Lower leg skin (tissue), 4 donors: ENCODE measurements at regions not wholly inside any gene's neighbourhood (a gene's known extent, or its start where the extent isn't known, plus 50 kb on each side); places are given as distances from the start of the nearest gene placed in this dataset.

Experiments used
- DNase-seq, 2 donors: peaks; one replicate each; pipeline ENCODE4 v3.0.0-alpha.2; 2019; ENCODE audit warnings: low spot score in 2 of 2
- H3K4me3 ChIP-seq: fragments of 200-600 bp; sonication (generic); 2 replicates; pipeline ENCODE4 v1.5.1; 2017; ENCODE audit warnings: mild to moderate bottlenecking, low read depth; ENCODE audit not compliant: poor library complexity, severe bottlenecking
- POLR2A ChIP-seq, 2 donors: fragments of 450-650 bp; IDR thresholded peaks; one replicate each; pipeline ENCODE4 v1.6.1; 2016 to 2017; ENCODE audit warnings: antibody characterized with exemption in 2 of 2, mild to moderate bottlenecking in 1 of 2, moderate library complexity in 1 of 2
- WGBS, 2 donors: methylation state at CpG; one replicate each; pipeline ENCODE4 v1.1.5; 2018; 5-methylcytosine and 5-hydroxymethylcytosine counted together
- intact Hi-C: fragments of 100-400 bp; cut with DNase I; formaldehyde crosslinking; loops from one replicate; pipeline ENCODE4 v1.15.0; 2023; ENCODE audit warnings: low total_unique reads
- TF ChIP-seq, protein P1 (sequence below), 3 donors: fragments of 450-650 bp; IDR thresholded peaks; one replicate each; pipeline ENCODE4 v1.5.1; 2016; ENCODE audit warnings: antibody characterized with exemption in 3 of 3, mild to moderate bottlenecking in 3 of 3, moderate library complexity in 2 of 3

DNA sequence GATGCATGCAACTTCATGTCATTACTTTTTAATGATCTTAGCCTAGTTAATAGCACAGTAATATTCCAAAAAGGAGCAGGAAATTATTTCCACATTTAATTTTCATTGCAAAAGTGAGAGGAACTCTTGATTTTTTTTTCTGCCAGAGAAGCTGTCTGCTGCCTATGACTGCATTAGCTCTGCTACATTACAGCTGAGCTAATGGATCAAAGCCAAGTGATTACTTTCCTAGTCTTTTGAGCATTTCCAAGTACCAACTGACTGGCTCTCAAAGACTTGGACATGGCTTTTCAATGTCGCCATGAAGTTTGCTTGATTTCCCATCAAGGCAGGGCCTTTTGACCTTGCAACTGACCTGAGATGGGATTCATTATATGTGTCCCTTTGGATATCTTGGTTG lies 356.6 kb upstream of the XYLT1 start:
- WGBS, 2 donors, result 75% methylated on average over 1 of the region's 1 CpG
- DNase-seq, result no peak
- H3K4me3 ChIP-seq, result no peak overlapping the region
- intact Hi-C loops, result no loop called here
- TF ChIP-seq, protein P1, sequence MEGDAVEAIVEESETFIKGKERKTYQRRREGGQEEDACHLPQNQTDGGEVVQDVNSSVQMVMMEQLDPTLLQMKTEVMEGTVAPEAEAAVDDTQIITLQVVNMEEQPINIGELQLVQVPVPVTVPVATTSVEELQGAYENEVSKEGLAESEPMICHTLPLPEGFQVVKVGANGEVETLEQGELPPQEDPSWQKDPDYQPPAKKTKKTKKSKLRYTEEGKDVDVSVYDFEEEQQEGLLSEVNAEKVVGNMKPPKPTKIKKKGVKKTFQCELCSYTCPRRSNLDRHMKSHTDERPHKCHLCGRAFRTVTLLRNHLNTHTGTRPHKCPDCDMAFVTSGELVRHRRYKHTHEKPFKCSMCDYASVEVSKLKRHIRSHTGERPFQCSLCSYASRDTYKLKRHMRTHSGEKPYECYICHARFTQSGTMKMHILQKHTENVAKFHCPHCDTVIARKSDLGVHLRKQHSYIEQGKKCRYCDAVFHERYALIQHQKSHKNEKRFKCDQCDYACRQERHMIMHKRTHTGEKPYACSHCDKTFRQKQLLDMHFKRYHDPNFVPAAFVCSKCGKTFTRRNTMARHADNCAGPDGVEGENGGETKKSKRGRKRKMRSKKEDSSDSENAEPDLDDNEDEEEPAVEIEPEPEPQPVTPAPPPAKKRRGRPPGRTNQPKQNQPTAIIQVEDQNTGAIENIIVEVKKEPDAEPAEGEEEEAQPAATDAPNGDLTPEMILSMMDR (IDR thresholded peaks at IDR 0.05), result no peak
- TF ChIP-seq POLR2A (IDR thresholded peaks at IDR 0.05), result no peak

DNA sequence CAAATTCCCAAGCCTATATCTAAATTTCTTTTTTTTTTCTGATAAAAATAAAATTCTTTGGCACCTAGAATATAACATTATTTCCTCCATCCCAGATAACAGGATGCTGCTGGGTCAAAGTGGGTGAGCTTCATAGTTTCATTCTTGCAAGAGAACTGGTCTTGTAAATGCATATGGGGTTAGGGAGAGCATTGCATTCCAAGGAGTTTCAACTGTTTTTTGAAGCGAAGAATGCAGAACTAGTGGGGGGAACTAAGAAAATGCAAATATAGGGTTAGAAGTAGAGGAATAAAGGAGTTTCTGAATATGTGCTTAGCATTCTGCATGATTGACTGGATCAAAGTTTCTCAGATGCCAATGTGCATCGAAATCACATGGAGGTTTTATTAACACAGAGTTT lies 347.2 kb upstream of the XYLT1 start:
- 77 to 91% methylated on average over 2 of the region's 2 CpGs for WGBS, 2 donors
- DNase-seq, result no peak
- intact Hi-C loops, result no loop called here
- TF ChIP-seq, protein P1 (IDR thresholded peaks at IDR 0.05), result no peak
- no peak for TF ChIP-seq POLR2A (IDR thresholded peaks at IDR 0.05)
- H3K4me3 ChIP-seq, result no peak overlapping the region

DNA sequence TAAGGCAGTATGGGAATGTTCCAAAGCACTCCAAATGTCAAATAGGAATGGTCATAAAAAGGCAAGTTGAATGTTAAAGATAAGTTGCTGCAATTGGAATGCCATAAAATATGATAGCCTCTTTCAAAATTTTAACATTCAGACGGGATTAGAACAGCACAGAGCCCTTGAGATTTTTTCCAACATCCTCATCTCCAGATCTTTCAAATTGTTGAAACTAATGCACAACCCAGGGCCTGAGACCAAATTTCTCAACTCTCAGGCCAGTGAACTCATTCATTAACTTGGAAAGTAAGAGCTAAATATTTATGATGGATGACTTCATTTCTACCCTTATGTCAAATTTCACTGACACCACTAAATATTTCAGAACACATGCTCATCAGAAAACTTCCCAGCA lies 346.5 kb upstream of the XYLT1 start:
- intact Hi-C loops, result no loop called here
- H3K4me3 ChIP-seq, result no peak overlapping the region
- no peak for DNase-seq
- TF ChIP-seq, protein P1 (IDR thresholded peaks at IDR 0.05), result no peak
- TF ChIP-seq POLR2A (IDR thresholded peaks at IDR 0.05), result no peak
- 38 to 73% methylated on average over 1 of the region's 1 CpG for WGBS, 2 donors

DNA sequence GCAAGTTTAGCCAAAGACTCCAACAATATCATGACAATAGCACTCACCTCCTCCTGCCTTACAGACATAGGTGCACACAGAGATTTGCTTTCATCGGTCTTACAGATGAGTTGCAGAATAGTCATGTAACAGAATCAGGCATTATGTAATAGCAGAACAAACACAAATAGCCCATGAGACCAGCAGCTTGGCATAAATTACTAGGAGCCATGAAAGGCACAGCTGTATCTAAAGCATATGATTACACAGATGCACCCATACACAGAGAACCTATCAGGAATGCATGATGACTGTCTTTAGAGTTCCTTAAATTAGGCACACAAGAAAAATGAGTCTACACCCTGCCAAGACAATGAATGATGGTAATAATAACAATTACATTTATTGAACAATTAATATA lies 342.0 kb upstream of the XYLT1 start:
- TF ChIP-seq, protein P1 (IDR thresholded peaks at IDR 0.05), result no peak
- no peak for TF ChIP-seq POLR2A (IDR thresholded peaks at IDR 0.05)
- no peak for DNase-seq
- WGBS, 2 donors, result 81 to 85% methylated on average over 1 of the region's 1 CpG
- intact Hi-C loops, result no loop called here
- H3K4me3 ChIP-seq, result no peak overlapping the region

DNA sequence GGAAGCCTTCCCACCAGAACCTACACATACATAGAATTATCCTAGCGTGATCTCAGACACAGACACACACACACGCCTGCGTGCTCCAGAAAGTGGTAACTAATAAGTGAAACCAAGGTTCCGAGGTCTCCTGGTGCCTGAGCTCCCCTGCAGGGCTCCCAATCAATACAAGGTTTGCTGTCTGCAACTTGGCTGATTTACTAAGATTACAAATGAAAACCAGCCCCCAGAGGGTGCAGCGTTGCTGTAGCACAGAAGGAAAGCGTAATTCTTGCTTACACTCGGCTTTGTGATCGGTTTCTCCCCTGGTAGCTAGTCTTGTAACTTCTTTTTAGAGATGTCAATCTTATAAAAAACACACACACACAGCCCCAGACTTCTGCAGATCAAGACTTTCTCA lies 334.1 kb upstream of the XYLT1 start:
- 52 to 62% methylated on average over 8 of the region's 8 CpGs for WGBS, 2 donors
- no peak for DNase-seq

More for the DNA sequence above, 334.1 kb upstream of the XYLT1 start:
- no peak overlapping the region for H3K4me3 ChIP-seq
- TF ChIP-seq, protein P1 (IDR thresholded peaks at IDR 0.05), result no peak
- TF ChIP-seq POLR2A (IDR thresholded peaks at IDR 0.05), result no peak
- intact Hi-C loops, result no loop called here
